A673 (cell line): ENCODE measurements at regions not wholly inside any gene's neighbourhood (a gene's known extent, or its start where the extent isn't known, plus 50 kb on each side); places are given as distances from the start of the nearest gene placed in this dataset.

Source experiments
- EZH2 ChIP-seq: fragments of 200-600 bp; sonication (generic); IDR thresholded peaks from 2 replicates; pipeline ENCODE4 v1.6.1; 2017; ENCODE audit warnings: borderline replicate concordance, low read depth, mild to moderate bottlenecking, mixed read lengths, antibody characterized with exemption, low read length; ENCODE audit not compliant: poor library complexity, severe bottlenecking
- TF ChIP-seq, protein P1 (sequence below): fragments of 300-800, 200-600 bp; sonication (generic); conservative IDR thresholded peaks from 2 replicates; pipeline ENCODE4 v1.5.1; 2017; ENCODE audit warnings: low read depth, mild to moderate bottlenecking, antibody characterized with exemption, low read length, moderate library complexity, mixed read lengths

DNA sequence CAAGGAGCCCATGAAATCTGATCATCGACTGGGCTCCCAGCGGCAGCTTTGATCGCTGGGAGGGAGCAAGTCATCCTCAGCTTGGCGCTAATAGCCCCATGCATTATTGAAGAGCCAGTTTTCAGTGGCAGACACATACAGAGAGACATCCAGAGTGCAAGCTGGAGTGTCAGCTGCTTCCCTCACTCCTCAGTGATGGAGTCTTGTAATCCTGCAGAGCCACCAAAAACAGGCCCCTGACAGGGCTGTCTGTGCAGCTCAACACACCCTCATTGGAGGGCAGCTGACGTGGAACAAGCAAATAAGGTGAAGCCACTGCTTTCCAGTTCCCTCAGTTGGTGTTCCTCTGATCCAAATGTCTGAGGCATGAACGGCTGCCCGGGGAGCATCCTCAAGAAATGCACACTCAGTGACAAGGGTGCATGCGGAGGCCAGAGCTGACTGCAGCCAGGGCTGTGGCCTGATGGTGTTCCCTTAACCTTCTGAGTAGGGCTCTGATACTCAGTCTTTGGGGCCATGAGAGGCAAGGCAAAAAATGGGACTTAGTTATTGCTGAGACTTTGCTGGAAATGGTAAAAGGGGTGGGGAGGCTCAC, 97.4 kb downstream of the RHOB start:
- TF ChIP-seq, protein P1, sequence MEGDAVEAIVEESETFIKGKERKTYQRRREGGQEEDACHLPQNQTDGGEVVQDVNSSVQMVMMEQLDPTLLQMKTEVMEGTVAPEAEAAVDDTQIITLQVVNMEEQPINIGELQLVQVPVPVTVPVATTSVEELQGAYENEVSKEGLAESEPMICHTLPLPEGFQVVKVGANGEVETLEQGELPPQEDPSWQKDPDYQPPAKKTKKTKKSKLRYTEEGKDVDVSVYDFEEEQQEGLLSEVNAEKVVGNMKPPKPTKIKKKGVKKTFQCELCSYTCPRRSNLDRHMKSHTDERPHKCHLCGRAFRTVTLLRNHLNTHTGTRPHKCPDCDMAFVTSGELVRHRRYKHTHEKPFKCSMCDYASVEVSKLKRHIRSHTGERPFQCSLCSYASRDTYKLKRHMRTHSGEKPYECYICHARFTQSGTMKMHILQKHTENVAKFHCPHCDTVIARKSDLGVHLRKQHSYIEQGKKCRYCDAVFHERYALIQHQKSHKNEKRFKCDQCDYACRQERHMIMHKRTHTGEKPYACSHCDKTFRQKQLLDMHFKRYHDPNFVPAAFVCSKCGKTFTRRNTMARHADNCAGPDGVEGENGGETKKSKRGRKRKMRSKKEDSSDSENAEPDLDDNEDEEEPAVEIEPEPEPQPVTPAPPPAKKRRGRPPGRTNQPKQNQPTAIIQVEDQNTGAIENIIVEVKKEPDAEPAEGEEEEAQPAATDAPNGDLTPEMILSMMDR, result no peak
- no peak for TF ChIP-seq EZH2
